ENCODE measurements at regions not wholly inside any gene's neighbourhood (a gene's known extent, or its start where the extent isn't known, plus 50 kb on each side); places are given as distances from the start of the nearest gene placed in this dataset.

GRCh38 chr6:132144456-132144855, 193.3 kb upstream of the CCN2 start:
- Histone ChIP-seq H3K4me3 (no peak overlapping the region), H2AFZ (ENCODE audit: control insufficient read depth, low read depth, low read length) (no peak overlapping the region), H4K20me1 (ENCODE audit: control insufficient read depth, insufficient read depth) (no peaks in the 10 kb centered on the region), H3K4me2 (ENCODE audit: control insufficient read depth, insufficient read depth) (no peak overlapping the region), H3K4me1 (ENCODE audit: control insufficient read depth, insufficient read depth, low read length) (no peaks in the 10 kb centered on the region), H3K27me3 (replicated peaks in 1 of 2; ENCODE audit: control insufficient read depth in 2 of 2, insufficient read depth in 2 of 2, low read length in 1 of 2) (peaks cover 0 to 2% of the 10 kb centered on the region in 2 experiments; a peak in 1 of 4 replicates), H3K79me2 (ENCODE audit: control insufficient read depth, insufficient read depth, low read length) (no peaks in the 10 kb centered on the region), H3K9ac (ENCODE audit: control insufficient read depth, insufficient read depth, low read length) (no peak overlapping the region), H3K27ac (ENCODE audit: control insufficient read depth, insufficient read depth) (no peak overlapping the region), H3K36me3 (ENCODE audit: control insufficient read depth in 2 of 2, insufficient read depth in 2 of 2, low read length in 1 of 2) (no peaks in the 10 kb centered on the region), H3K9me3 (replicated peaks; ENCODE audit: control insufficient read depth, insufficient read depth, low read length) (no peaks in the 10 kb centered on the region)
- ChIA-PET SMC1A (ENCODE audit: uncharacterized antibody, unreplicated experiment) (no interaction called here), POLR2A (no interaction called here), RAD21 (ENCODE audit: unreplicated experiment) (no interaction called here), CTCF (no interaction called here)
- ATAC-seq (no peak), FAIRE-seq (no peak), DNase-seq (ENCODE audit: low read depth, low spot score) (no peak)
- no TSS peak for BruUV-seq (replicated peaks)
- TF ChIP-seq MYB (IDR thresholded peaks at IDR 0.05; ENCODE audit: borderline replicate concordance, low read depth, low read length) (no peak), MXI1 (IDR thresholded peaks at IDR 0.05; ENCODE audit: low read depth, low read length) (no peak), POLR2AphosphoS5 (IDR thresholded peaks at IDR 0.05; ENCODE audit: low read length) (no peak), NR2F1 (conservative IDR thresholded peaks at IDR 0.05) (no peak), EP300 (IDR thresholded peaks at IDR 0.05; ENCODE audit: borderline replicate concordance in 1 of 2, control insufficient read depth in 1 of 2, low read depth in 2 of 2, low read length in 2 of 2) (no peak), STAT3 (IDR thresholded peaks at IDR 0.05; ENCODE audit: low read depth, low read length) (no peak), BACH1 (IDR thresholded peaks at IDR 0.05; ENCODE audit: borderline replicate concordance) (no peak), CUX1 (IDR thresholded peaks at IDR 0.05; ENCODE audit: insufficient replicate concordance, low read depth, low read length) (no peak), CREM (IDR thresholded peaks at IDR 0.05; ENCODE audit: low read depth) (no peak), POU2F2 (IDR thresholded peaks at IDR 0.05; ENCODE audit: borderline replicate concordance, low read depth, low read length) (no peak), IKZF1 (conservative IDR thresholded peaks at IDR 0.05) (no peak), KDM1A (IDR thresholded peaks at IDR 0.05; ENCODE audit: borderline replicate concordance) (no peak), ATF2 (IDR thresholded peaks at IDR 0.05; ENCODE audit: low read length) (no peak), BHLHE40 (IDR thresholded peaks at IDR 0.05; ENCODE audit: borderline replicate concordance in 1 of 2, low read depth in 2 of 2, low read length in 1 of 2) (no peak), CREB1 (IDR thresholded peaks at IDR 0.05; ENCODE audit: low read depth) (no peak), CHD1 (IDR thresholded peaks at IDR 0.05; ENCODE audit: low read depth, low read length) (no peak), ZNF622 (IDR thresholded peaks at IDR 0.05) (no peak), PAX8 (IDR thresholded peaks at IDR 0.05) (no peak), CTCF (IDR thresholded peaks at IDR 0.05 in 2 of 3, conservative IDR thresholded peaks at IDR 0.05 in 1 of 3; ENCODE audit: control insufficient read depth in 2 of 3, extremely low read depth in 1 of 3, insufficient read depth in 1 of 3, low read depth in 3 of 3, low read length in 3 of 3) (no peak)
- in situ Hi-C loops (cut with MboI) = no loop called here
- intact Hi-C loops (cut with micrococcal nuclease; ENCODE audit: unreplicated experiment) = no loop called here

Data from GM12878 (cell line).